ENCODE measurements at regions not wholly inside any gene's neighbourhood (a gene's known extent, or its start where the extent isn't known, plus 50 kb on each side); places are given as distances from the start of the nearest gene placed in this dataset.

- ChIA-PET CTCF (interaction anchor here (0.7 kb wide), 1 partner anchor 280 kb away, joined by 3 read pairs; no protein-coding TSS in a partner anchor), POLR2A (no interaction called here)
- no peaks in the 10 kb centered on the region for H3K9me3 Mint-ChIP-seq (ENCODE audit: insufficient read depth)
- DNase-seq (no peak), ATAC-seq (ENCODE audit: low read depth) (no peak)
- H3K27me3 ChIP-seq (replicated peaks in 1 of 4; ENCODE audit: control extremely low read depth in 1 of 4, control insufficient read depth in 3 of 4, insufficient read depth in 4 of 4, low read length in 3 of 4) = no peaks in the 10 kb centered on the region
- H3K27ac Mint-ChIP-seq = no peak overlapping the region
- H2AFZ ChIP-seq (ENCODE audit: insufficient read depth, low read depth, low read length, poor library complexity, severe bottlenecking) = no peak overlapping the region
- no peak overlapping the region for H3K27ac ChIP-seq (ENCODE audit: low read length in 2 of 2)
- H3K4me2 ChIP-seq (replicated peaks; ENCODE audit: low read depth, low read length, poor library complexity, severe bottlenecking) = no peak overlapping the region
- no peaks in the 10 kb centered on the region for H3K4me1 Mint-ChIP-seq
- no peaks in the 10 kb centered on the region for H3K36me3 ChIP-seq (replicated peaks in 1 of 2; ENCODE audit: control extremely low read depth in 1 of 2, control insufficient read depth in 1 of 2, extremely low read depth in 1 of 2, insufficient read depth in 2 of 2, low read length in 1 of 2)
- H3K4me3 ChIP-seq (ENCODE audit: control extremely low read depth in 1 of 5, extremely low read depth in 1 of 5, insufficient read depth in 1 of 5, low read depth in 2 of 5, low read length in 4 of 5) = no peak overlapping the region
- H3K27me3 Mint-ChIP-seq = peaks cover 27% of the 10 kb centered on the region
- TF ChIP-seq EZH2 (IDR thresholded peaks at IDR 0.05; ENCODE audit: borderline replicate concordance, insufficient read depth, low read depth, low read length, poor library complexity, severe bottlenecking) = no peak
- TF ChIP-seq CTCF (IDR thresholded peaks at IDR 0.05) = no peak
- H4K20me1 ChIP-seq (ENCODE audit: control insufficient read depth, insufficient read depth, low read length, poor library complexity, severe bottlenecking) = no peaks in the 10 kb centered on the region
- H3K79me2 ChIP-seq (ENCODE audit: control insufficient read depth, insufficient read depth, low read length) = no peaks in the 10 kb centered on the region
- 94% methylated on average over 3 of the region's 3 CpGs for WGBS (ENCODE audit: insufficient coverage)
- H3K9me3 ChIP-seq (ENCODE audit: control extremely low read depth in 1 of 3, control insufficient read depth in 2 of 3, insufficient read depth in 1 of 3, low read length in 2 of 3) = no peaks in the 10 kb centered on the region
- intact Hi-C loops (cut with micrococcal nuclease) = no loop called here
- H3K4me3 Mint-ChIP-seq = no peak overlapping the region
- no peak overlapping the region for H3K9ac ChIP-seq (ENCODE audit: low read length)
- H3K4me1 ChIP-seq (ENCODE audit: control insufficient read depth in 2 of 2, insufficient read depth in 2 of 2, low read length in 2 of 2) = no peaks in the 10 kb centered on the region
Observed at GRCh38 chr14:88961214-88961613, 136.8 kb downstream of the TTC8 start.

GRCh38 chr14:88962356-88962755 is 137.9 kb downstream of the TTC8 start:
- Histone ChIP-seq H2AFZ (ENCODE audit: insufficient read depth, low read depth, low read length, poor library complexity, severe bottlenecking) (no peak overlapping the region), H3K27me3 (replicated peaks in 1 of 4; ENCODE audit: control extremely low read depth in 1 of 4, control insufficient read depth in 3 of 4, insufficient read depth in 4 of 4, low read length in 3 of 4) (no peaks in the 10 kb centered on the region), H3K4me2 (replicated peaks; ENCODE audit: low read depth, low read length, poor library complexity, severe bottlenecking) (no peak overlapping the region), H4K20me1 (ENCODE audit: control insufficient read depth, insufficient read depth, low read length, poor library complexity, severe bottlenecking) (no peaks in the 10 kb centered on the region), H3K79me2 (ENCODE audit: control insufficient read depth, insufficient read depth, low read length) (no peaks in the 10 kb centered on the region), H3K9me3 (ENCODE audit: control extremely low read depth in 1 of 3, control insufficient read depth in 2 of 3, insufficient read depth in 1 of 3, low read length in 2 of 3) (no peaks in the 10 kb centered on the region), H3K27ac (ENCODE audit: low read length in 2 of 2) (no peak overlapping the region), H3K4me3 (ENCODE audit: control extremely low read depth in 1 of 5, extremely low read depth in 1 of 5, insufficient read depth in 1 of 5, low read depth in 2 of 5, low read length in 4 of 5) (no peak overlapping the region), H3K9ac (ENCODE audit: low read length) (no peak overlapping the region), H3K4me1 (ENCODE audit: control insufficient read depth in 2 of 2, insufficient read depth in 2 of 2, low read length in 2 of 2) (no peaks in the 10 kb centered on the region), H3K36me3 (replicated peaks in 1 of 2; ENCODE audit: control extremely low read depth in 1 of 2, control insufficient read depth in 1 of 2, extremely low read depth in 1 of 2, insufficient read depth in 2 of 2, low read length in 1 of 2) (no peaks in the 10 kb centered on the region)
- ChIA-PET CTCF (no interaction called here), POLR2A (no interaction called here)
- H3K4me1 Mint-ChIP-seq = no peaks in the 10 kb centered on the region
- TF ChIP-seq CTCF (IDR thresholded peaks at IDR 0.05) = no peak
- TF ChIP-seq EZH2 (IDR thresholded peaks at IDR 0.05; ENCODE audit: borderline replicate concordance, insufficient read depth, low read depth, low read length, poor library complexity, severe bottlenecking) = no peak
- intact Hi-C loops (cut with micrococcal nuclease) = no loop called here
- peaks cover 28% of the 10 kb centered on the region for H3K27me3 Mint-ChIP-seq
- DNase-seq = no peak
- H3K27ac Mint-ChIP-seq = no peak overlapping the region
- no peaks in the 10 kb centered on the region for H3K9me3 Mint-ChIP-seq (ENCODE audit: insufficient read depth)
- ATAC-seq (ENCODE audit: low read depth) = no peak
- WGBS (ENCODE audit: insufficient coverage) = 79% methylated on average over 2 of the region's 4 CpGs
- H3K4me3 Mint-ChIP-seq = no peak overlapping the region

Measured in B cell (primary cell).